ENCODE measurements at regions not wholly inside any gene's neighbourhood (a gene's known extent, or its start where the extent isn't known, plus 50 kb on each side); places are given as distances from the start of the nearest gene placed in this dataset.

DNA sequence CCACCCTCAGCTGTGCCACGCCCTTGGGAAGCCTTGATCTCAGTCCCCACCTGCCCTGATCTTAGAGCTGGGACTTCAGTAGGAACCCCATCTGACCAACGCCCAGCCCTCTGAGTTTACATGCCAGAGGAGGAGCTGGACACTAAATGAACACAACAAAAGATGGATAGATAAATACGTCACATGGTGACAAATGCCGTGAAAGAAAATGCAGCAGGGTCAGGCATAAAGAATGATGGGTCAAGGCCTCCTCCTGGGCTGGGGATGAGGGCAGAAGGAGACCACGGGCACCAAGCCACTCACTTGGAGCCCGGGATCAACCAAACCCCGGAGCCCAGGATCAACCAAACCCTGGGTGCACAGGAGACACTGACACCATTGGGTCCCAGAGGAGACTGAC lies 354.9 kb downstream of the C16orf95 start:
- intact Hi-C loops (cut with micrococcal nuclease) = no loop called here
- ChIA-PET CTCF (no interaction called here), POLR2A (no interaction called here)
- Mint-ChIP-seq H3K36me3 (ENCODE audit: low read depth) (no peaks in the 10 kb centered on the region), H3K27me3 (peaks cover 4% of the 10 kb centered on the region), H3K4me3 (no peak overlapping the region), H3K4me1 (no peaks in the 10 kb centered on the region), H3K27ac (no peak overlapping the region), H3K9me3 (no peaks in the 10 kb centered on the region)
- no peak for ATAC-seq (ENCODE audit: low read depth)
- no peak for DNase-seq
- no peak for TF ChIP-seq CTCF (IDR thresholded peaks at IDR 0.05)

- CTCF ChIA-PET = no interaction called here
- H3K9me3 Mint-ChIP-seq = no peaks in the 10 kb centered on the region
Observed at GRCh38 chr16:86962913-86963312, 354.3 kb downstream of the C16orf95 start.

GRCh38 chr16:86963600-86964575 lies 353.3 kb downstream of the C16orf95 start:
- DNase-seq (no peak), ATAC-seq (ENCODE audit: low read depth) (no peak)
- H3K27me3 Mint-ChIP-seq = peaks cover under 1% of the 10 kb centered on the region
- CTCF ChIA-PET = no interaction called here
- no peak for TF ChIP-seq CTCF (IDR thresholded peaks at IDR 0.05)
- H3K9me3 Mint-ChIP-seq = no peaks in the 10 kb centered on the region
- no peaks in the 10 kb centered on the region for H3K4me1 Mint-ChIP-seq
- POLR2A ChIA-PET = no interaction called here
- no peak overlapping the region for H3K27ac Mint-ChIP-seq
- no peaks in the 10 kb centered on the region for H3K36me3 Mint-ChIP-seq (ENCODE audit: low read depth)
- H3K4me3 Mint-ChIP-seq = no peak overlapping the region
- intact Hi-C loops (cut with micrococcal nuclease) = no loop called here

More at GRCh38 chr16:86962913-86963312, 354.3 kb downstream of the C16orf95 start:
- no peak for DNase-seq
- POLR2A ChIA-PET = no interaction called here
- Mint-ChIP-seq H3K27me3 (peaks cover 4% of the 10 kb centered on the region), H3K27ac (no peak overlapping the region), H3K36me3 (ENCODE audit: low read depth) (no peaks in the 10 kb centered on the region), H3K4me1 (no peaks in the 10 kb centered on the region), H3K4me3 (no peak overlapping the region)
- ATAC-seq (ENCODE audit: low read depth) = no peak
- no peak for TF ChIP-seq CTCF (IDR thresholded peaks at IDR 0.05)
- intact Hi-C loops (cut with micrococcal nuclease) = no loop called here

GRCh38 chr16:86964796-86965241 lies 352.4 kb downstream of the C16orf95 start:
- H3K27me3 Mint-ChIP-seq = no peaks in the 10 kb centered on the region
- POLR2A ChIA-PET = no interaction called here
- CTCF ChIA-PET = no interaction called here
- DNase-seq = no peak
- no peak for TF ChIP-seq CTCF (IDR thresholded peaks at IDR 0.05)
- H3K9me3 Mint-ChIP-seq = no peaks in the 10 kb centered on the region
- no peak overlapping the region for H3K4me3 Mint-ChIP-seq
- no peak overlapping the region for H3K27ac Mint-ChIP-seq
- intact Hi-C loops (cut with micrococcal nuclease) = no loop called here
- ATAC-seq (ENCODE audit: low read depth) = no peak
- no peaks in the 10 kb centered on the region for H3K36me3 Mint-ChIP-seq (ENCODE audit: low read depth)
- H3K4me1 Mint-ChIP-seq = no peaks in the 10 kb centered on the region

DNA sequence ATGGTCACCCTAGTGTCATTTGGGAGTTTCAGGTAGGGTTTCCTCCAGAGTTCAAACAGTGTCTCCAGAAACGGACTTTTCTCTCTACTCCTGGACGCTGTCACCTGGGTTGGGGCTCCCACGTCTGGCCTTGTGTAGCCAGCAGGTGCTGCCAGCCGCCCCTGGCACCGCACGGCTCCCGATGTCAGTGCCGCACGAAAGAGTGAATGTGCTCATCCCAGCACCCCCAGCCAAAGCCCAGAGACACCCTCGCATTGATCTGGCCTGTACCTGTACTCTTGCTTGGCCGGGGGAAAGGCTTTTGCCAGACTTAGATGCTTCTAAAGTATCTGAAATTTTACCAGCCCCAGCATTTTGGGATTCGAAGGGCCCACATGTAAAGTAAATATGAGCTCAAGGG lies 351.9 kb downstream of the C16orf95 start:
- ChIA-PET POLR2A (no interaction called here), CTCF (no interaction called here)
- Mint-ChIP-seq H3K36me3 (ENCODE audit: low read depth) (no peaks in the 10 kb centered on the region), H3K4me1 (no peaks in the 10 kb centered on the region), H3K4me3 (no peak overlapping the region), H3K27ac (no peak overlapping the region), H3K9me3 (no peaks in the 10 kb centered on the region), H3K27me3 (no peaks in the 10 kb centered on the region)
- intact Hi-C loops (cut with micrococcal nuclease) = no loop called here
- ATAC-seq (ENCODE audit: low read depth) (no peak), DNase-seq (no peak)
- TF ChIP-seq CTCF (IDR thresholded peaks at IDR 0.05) = no peak

Data from activated B cell treated with CpG ODN at 0.5 μM for 24 hours (primary cell).